ENCODE measurements at regions not wholly inside any gene's neighbourhood (a gene's known extent, or its start where the extent isn't known, plus 50 kb on each side); places are given as distances from the start of the nearest gene placed in this dataset.
"Not testable (repeated sequence)": the region's sequence is repeated elsewhere in the genome, so short reads cannot be mapped to it uniquely, and the experiment has no call there.

DNA sequence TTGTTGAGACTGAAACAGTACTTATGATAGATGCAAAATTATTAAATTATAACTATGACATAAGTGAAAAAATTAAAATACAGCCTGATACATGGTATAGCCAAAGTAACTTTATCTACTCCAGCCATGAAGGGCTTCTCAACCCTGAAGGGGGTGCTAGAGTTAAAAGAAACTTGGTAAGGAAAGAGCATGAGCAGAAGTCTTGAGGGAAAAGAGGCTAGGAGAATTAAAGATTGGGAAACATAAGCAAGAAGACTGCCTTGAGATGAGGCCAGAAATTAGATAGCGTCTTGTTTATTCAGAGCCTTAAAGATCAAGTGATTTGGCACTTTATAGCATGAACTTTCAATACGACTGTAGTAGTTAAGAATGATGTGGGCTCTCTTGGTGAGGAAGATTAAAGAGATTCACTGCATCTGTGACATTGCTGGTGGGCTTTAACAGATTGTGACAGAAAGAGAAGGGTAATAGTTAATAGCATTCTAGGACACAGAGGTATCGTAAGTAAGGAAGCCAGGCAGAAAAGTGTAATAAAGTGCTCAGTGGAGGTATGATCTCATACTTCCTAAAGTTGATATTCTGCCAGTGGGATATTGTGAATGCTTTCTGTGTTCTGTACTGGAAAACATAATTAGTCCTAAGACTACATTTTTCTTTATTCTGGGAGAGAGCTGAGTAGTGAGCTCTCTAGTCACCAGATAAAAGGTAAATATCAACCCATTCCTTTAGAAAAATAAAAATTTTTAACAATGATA lies 385.4 kb upstream of the PRR20A start:
- H4K20me1 ChIP-seq (replicated peaks; ENCODE audit: control insufficient read depth, extremely low read depth, insufficient read depth, low read length): no peaks in the 10 kb centered on the region
- peak overlapping the region; percentile 42 for H3K9ac ChIP-seq (replicated peaks; ENCODE audit: extremely low read depth, insufficient read depth, low read length)
- H3K27ac ChIP-seq (ENCODE audit: insufficient read depth, low read depth, low read length): peak overlapping the region; percentile 7
- H3K27me3 ChIP-seq (ENCODE audit: control insufficient read depth in 2 of 2, insufficient read depth in 2 of 2, low read length in 2 of 2): no peaks in the 10 kb centered on the region
- intact Hi-C loops (cut with micrococcal nuclease) (loop anchor here (1.0 to 10.0 kb wide), 3 partner anchors 107 to 869 kb away; no protein-coding TSS in a partner anchor), dilution Hi-C loops (cut with MboI; ENCODE audit: extremely low pct_ligation_motif_present, low sequenced_read_pairs) (no loop called here)
- H3K36me3 ChIP-seq (ENCODE audit: control insufficient read depth in 2 of 2, extremely low read depth in 1 of 2, insufficient read depth in 2 of 2, low read length in 2 of 2): no peaks in the 10 kb centered on the region
- peak overlapping the region; percentile 84 for H3K4me2 ChIP-seq (ENCODE audit: insufficient read depth, low read length)
- FAIRE-seq (no peak), DNase-seq (ENCODE audit: low read depth, low spot score) (peak; percentile 84)
- TF ChIP-seq, protein P1, sequence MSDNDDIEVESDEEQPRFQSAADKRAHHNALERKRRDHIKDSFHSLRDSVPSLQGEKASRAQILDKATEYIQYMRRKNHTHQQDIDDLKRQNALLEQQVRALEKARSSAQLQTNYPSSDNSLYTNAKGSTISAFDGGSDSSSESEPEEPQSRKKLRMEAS (IDR thresholded peaks at IDR 0.05; ENCODE audit: insufficient read depth, insufficient read length): no peak
- TF ChIP-seq, protein P2, sequence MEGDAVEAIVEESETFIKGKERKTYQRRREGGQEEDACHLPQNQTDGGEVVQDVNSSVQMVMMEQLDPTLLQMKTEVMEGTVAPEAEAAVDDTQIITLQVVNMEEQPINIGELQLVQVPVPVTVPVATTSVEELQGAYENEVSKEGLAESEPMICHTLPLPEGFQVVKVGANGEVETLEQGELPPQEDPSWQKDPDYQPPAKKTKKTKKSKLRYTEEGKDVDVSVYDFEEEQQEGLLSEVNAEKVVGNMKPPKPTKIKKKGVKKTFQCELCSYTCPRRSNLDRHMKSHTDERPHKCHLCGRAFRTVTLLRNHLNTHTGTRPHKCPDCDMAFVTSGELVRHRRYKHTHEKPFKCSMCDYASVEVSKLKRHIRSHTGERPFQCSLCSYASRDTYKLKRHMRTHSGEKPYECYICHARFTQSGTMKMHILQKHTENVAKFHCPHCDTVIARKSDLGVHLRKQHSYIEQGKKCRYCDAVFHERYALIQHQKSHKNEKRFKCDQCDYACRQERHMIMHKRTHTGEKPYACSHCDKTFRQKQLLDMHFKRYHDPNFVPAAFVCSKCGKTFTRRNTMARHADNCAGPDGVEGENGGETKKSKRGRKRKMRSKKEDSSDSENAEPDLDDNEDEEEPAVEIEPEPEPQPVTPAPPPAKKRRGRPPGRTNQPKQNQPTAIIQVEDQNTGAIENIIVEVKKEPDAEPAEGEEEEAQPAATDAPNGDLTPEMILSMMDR (IDR thresholded peaks at IDR 0.05; ENCODE audit: extremely low read depth in 1 of 2, insufficient read depth in 1 of 2, low read depth in 1 of 2, low read length in 2 of 2): peak; percentile 37 to 51
- TF ChIP-seq POLR2AphosphoS5 (IDR thresholded peaks at IDR 0.05; ENCODE audit: insufficient read depth, low read depth, low read length): no peak
- POLR2A ChIA-PET: no interaction called here
- H3K9me3 ChIP-seq (replicated peaks; ENCODE audit: control insufficient read depth, insufficient read depth, low read length): no peaks in the 10 kb centered on the region
- no peaks in the 10 kb centered on the region for H3K9me1 ChIP-seq (replicated peaks; ENCODE audit: control insufficient read depth, extremely low read depth, insufficient read depth, low read length)
- H3K79me2 ChIP-seq (ENCODE audit: control insufficient read depth, insufficient read depth, low read length): no peaks in the 10 kb centered on the region
- CTCF ChIA-PET: interaction anchor here (1.4 to 1.7 kb wide), 2 partner anchors 9 to 869 kb away, joined by 5 to 16 read pairs; no protein-coding TSS in a partner anchor
- no TSS peak for BruUV-seq (replicated peaks)
- H3K4me1 ChIP-seq (ENCODE audit: control insufficient read depth, extremely low read depth, insufficient read depth, low read length): peaks cover 4% of the 10 kb centered on the region
- H2AFZ ChIP-seq (ENCODE audit: low read depth, low read length): peak overlapping the region; percentile 99
- no peak overlapping the region for H3K4me3 ChIP-seq (replicated peaks in 1 of 3; ENCODE audit: insufficient read depth in 1 of 3, low read depth in 1 of 3, low read length in 3 of 3)

- POLR2A ChIA-PET; H3K4me1 ChIP-seq (ENCODE audit: control insufficient read depth, extremely low read depth, insufficient read depth, low read length); BruUV-seq (replicated peaks); H3K27ac ChIP-seq (ENCODE audit: insufficient read depth, low read depth, low read length); H3K36me3 ChIP-seq (ENCODE audit: control insufficient read depth in 2 of 2, extremely low read depth in 1 of 2, insufficient read depth in 2 of 2, low read length in 2 of 2); H3K4me2 ChIP-seq (ENCODE audit: insufficient read depth, low read length); H3K9me3 ChIP-seq (replicated peaks; ENCODE audit: control insufficient read depth, insufficient read depth, low read length); H3K9me1 ChIP-seq (replicated peaks; ENCODE audit: control insufficient read depth, extremely low read depth, insufficient read depth, low read length); H3K4me3 ChIP-seq (replicated peaks in 1 of 3; ENCODE audit: insufficient read depth in 1 of 3, low read depth in 1 of 3, low read length in 3 of 3); DNase-seq (ENCODE audit: low read depth, low spot score); H2AFZ ChIP-seq (ENCODE audit: low read depth, low read length); H3K27me3 ChIP-seq (ENCODE audit: control insufficient read depth in 2 of 2, insufficient read depth in 2 of 2, low read length in 2 of 2); FAIRE-seq; intact Hi-C loops (cut with micrococcal nuclease); dilution Hi-C loops (cut with MboI; ENCODE audit: extremely low pct_ligation_motif_present, low sequenced_read_pairs); H3K79me2 ChIP-seq (ENCODE audit: control insufficient read depth, insufficient read depth, low read length); H3K9ac ChIP-seq (replicated peaks; ENCODE audit: extremely low read depth, insufficient read depth, low read length); H4K20me1 ChIP-seq (replicated peaks; ENCODE audit: control insufficient read depth, extremely low read depth, insufficient read depth, low read length): not testable (repeated sequence)
- CTCF ChIA-PET: interaction anchor here (0.6 kb wide), 1 partner anchor 972 kb away, joined by 3 read pairs; no protein-coding TSS in a partner anchor
These were observed 377.4 kb upstream of the PRR20A start for GRCh38 chr13:56763333-56763732.
